GM12892 (cell line): ENCODE measurements at regions not wholly inside any gene's neighbourhood (a gene's known extent, or its start where the extent isn't known, plus 50 kb on each side); places are given as distances from the start of the nearest gene placed in this dataset.
A peak's percentile ranks its signal among the peaks of the same experiment; 100 is the strongest.

Experiments used
- DNase-seq: peaks from one replicate; pipeline ENCODE4 v3.0.0; 2011; ENCODE audit not compliant: insufficient read length
- FAIRE-seq: peaks from 2 replicates; lab custom pipeline; 2011; peaks lifted over from hg19 to GRCh38; lab: Jason Lieb, UNC
- POLR2A ChIP-seq: IDR thresholded peaks from 2 replicates; pipeline ENCODE4 v1.6.1; 2011; ENCODE audit warnings: low read depth, low read length, control low read depth
- POLR2AphosphoS5 ChIP-seq: IDR thresholded peaks from 2 replicates; pipeline ENCODE4 v1.6.1; 2011; ENCODE audit warnings: low read depth, low read length, control low read depth
- TAF1 ChIP-seq: IDR thresholded peaks from 2 replicates; pipeline ENCODE4 v1.6.1; 2011; ENCODE audit warnings: low read depth, mild to moderate bottlenecking, control low read depth, low read length, borderline replicate concordance

- DNase-seq: no peak
- no peak for TF ChIP-seq POLR2AphosphoS5
- no peak for TF ChIP-seq POLR2A
- no peak for TF ChIP-seq TAF1
- no peak for FAIRE-seq
Observed at GRCh38 chr6:95660544-95660943, 83.2 kb downstream of the MANEA start.

DNA sequence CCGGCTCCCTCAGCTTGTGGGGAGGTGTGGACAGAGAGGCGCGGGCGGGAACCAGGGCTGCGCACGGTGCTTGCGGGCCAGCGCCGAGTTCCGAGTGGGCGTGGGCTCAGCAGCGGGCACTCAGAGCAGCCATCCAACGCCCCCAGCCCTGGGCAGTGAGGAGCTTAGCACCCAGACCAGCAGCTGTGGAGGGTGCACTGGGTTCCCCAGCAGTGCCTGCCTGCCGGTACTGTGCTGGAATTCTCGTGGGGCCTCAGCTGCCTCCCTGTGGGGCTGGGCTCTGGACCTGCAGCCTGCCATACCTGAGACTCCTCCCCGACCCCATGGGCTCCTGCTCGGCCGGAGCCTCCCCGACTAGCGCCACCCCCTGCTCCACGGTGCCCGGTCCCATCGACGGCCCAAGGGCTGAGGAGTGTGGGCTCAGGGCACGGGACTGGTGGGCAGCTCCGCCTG lies 92.7 kb downstream of the MANEA start:
- FAIRE-seq: no peak
- TF ChIP-seq POLR2AphosphoS5 (no peak), TAF1 (no peak), POLR2A (no peak)
- no peak for DNase-seq

- DNase-seq (no peak), FAIRE-seq (no peak)
- TF ChIP-seq TAF1: no peak
- TF ChIP-seq POLR2AphosphoS5: no peak
- no peak for TF ChIP-seq POLR2A
Observed at GRCh38 chr6:95676011-95676628, 98.8 kb downstream of the MANEA start.

DNA sequence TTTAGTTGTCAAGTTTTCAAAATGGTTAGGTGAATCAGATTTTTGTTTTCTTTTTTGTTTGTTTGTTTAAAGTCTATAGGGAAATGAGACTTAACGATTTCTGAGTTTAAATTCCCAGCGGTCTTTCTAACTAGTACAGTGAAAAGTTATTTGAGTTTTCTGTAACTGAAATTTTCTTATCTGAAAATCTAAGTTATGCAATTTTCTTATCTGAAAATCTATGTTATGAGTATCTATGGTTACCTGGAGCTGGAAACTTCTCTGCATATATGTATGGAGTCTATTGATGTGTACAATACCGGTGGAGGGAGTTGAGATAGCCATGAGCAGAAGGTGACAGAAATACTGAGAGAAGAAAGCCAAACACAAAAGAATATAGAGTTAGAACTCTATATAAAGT lies 102.6 kb downstream of the MANEA start:
- DNase-seq (no peak), FAIRE-seq (no peak)
- TF ChIP-seq POLR2AphosphoS5 (no peak), POLR2A (no peak), TAF1 (no peak)

DNA sequence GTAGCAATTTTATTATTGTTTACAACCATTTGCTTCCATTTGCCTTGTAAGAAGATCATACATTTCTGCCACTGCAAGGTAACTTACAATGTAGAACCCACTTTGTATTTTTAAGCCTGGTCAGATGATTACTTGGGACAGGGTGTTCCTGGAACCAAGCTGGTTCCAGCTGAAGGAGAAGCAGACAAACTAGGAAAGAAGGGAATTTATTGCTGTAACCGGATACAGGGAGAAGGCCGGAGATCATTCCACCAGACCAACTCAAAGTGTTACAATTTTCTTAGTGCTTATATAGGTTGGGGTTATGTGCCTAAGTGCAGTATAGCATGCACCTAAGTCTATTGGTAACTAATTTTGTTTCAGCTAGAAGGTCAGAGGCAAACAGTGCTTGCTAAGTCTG lies 104.4 kb downstream of the MANEA start:
- DNase-seq (no peak), FAIRE-seq (no peak)
- TF ChIP-seq POLR2A: no peak

DNA sequence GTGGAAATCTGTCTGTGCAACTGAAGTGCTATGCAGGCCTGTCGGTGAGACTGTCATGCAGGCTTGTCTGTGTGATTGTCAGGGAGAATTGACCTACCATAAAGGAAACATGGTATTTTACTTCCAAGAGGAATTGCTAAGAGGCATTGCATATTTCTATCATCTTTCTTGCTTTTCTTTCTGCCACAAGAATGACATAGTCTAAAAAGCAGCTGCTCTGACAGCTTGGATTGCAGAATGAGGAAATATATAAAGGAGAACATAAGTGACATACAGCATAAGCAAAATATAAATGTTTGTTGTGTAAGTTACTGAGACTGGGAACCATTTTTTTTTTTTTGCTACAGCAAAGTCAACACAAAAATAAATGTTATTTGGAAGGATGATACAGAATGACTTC lies 105.1 kb downstream of the MANEA start:
- FAIRE-seq (no peak), DNase-seq (no peak)
- TF ChIP-seq TAF1 (no peak), POLR2AphosphoS5 (no peak), POLR2A (no peak)

DNA sequence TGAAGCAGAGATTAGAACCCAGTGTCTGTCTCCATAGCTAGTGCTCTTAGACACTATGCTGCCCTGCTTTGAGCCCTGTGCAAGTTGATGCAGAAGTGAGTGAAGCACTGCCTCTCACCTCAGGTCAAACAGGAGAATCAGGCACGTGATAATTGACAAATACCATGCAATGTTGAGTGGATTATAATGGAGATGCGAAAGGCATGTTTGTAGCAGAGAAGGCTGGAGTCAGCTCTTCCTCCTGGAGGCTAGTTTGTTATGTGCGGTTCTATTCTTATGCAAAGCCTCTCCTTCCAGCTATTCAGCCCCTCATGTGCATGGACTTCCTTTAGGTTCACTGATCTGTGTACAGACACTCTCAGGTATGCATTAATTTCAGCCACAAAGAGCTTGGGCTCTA lies 108.5 kb downstream of the MANEA start:
- DNase-seq (no peak), FAIRE-seq (peak; percentile 17)
- TF ChIP-seq POLR2AphosphoS5 (no peak), POLR2A (no peak), TAF1 (no peak)

GRCh38 chr6:95686272-95686671 lies 108.9 kb downstream of the MANEA start:
- no peak for FAIRE-seq

DNA sequence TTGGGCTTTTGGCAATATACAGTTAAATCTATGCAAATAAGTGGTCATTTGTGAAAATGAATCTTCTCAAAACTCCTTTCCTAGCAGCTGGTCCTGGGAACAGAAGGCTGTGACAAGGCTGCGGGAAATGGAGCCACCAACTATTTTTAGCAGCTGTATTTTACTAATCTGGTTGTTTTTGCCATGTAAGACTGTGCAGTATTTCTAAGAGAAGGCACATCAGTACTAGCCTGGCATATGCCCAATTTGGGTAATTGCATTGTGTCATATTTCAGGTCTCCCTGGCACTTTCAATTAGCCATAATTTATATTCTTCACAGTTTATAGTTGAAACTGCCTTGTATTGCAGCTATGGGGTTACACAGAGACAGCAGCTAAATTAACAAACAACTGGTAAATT lies 109.6 kb downstream of the MANEA start:
- TF ChIP-seq POLR2AphosphoS5 (no peak), POLR2A (no peak), TAF1 (no peak)
- DNase-seq (no peak), FAIRE-seq (no peak)

More at GRCh38 chr6:95686272-95686671, 108.9 kb downstream of the MANEA start:
- TF ChIP-seq POLR2A (no peak), TAF1 (no peak), POLR2AphosphoS5 (no peak)
- no peak for DNase-seq

DNA sequence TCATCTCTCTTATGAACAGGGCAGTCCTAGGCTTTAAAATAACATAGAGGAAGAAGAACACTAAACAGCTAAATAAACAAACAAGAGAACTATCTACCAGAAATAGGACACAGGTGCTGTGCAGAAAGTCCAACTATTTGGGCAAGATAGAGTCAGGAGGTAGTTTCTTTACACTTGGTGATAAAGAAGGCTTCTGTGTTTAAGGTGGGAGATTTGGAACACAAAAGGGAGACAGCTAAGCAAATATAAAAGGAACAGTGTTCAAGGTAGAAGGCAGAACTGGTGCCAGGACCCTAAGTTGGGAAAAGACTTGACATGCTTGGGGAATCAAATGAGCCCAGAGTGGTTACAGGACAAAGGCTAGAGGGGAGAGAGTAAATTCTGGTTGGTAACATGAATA lies 110.5 kb downstream of the MANEA start:
- no peak for TF ChIP-seq POLR2A
- no peak for TF ChIP-seq POLR2AphosphoS5
- no peak for TF ChIP-seq TAF1
- DNase-seq: no peak
- FAIRE-seq: no peak

GRCh38 chr6:95690328-95690727 lies 113.0 kb downstream of the MANEA start:
- FAIRE-seq (no peak), DNase-seq (no peak)
- TF ChIP-seq TAF1: no peak
- no peak for TF ChIP-seq POLR2A
- no peak for TF ChIP-seq POLR2AphosphoS5

DNA sequence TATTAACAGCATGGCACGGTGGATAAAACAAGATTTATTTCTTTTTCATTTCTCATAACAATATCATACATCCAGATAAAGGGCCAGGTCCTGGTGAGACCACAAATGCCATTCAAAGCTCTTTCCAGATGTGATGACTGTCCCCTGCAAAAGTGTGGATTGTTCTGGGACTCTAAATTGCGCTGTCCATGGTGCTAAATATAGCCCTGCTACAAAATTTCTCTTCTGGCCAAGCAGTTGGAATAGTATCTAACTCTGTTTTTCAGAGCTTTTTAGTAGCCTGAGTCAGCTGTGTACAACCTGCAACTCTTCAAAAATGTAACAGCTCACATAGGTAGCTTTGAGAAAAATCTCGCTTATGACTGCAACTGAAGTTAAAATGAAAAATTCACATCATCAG lies 115.8 kb downstream of the MANEA start:
- TF ChIP-seq POLR2A: no peak
- no peak for TF ChIP-seq TAF1
- no peak for TF ChIP-seq POLR2AphosphoS5
- no peak for DNase-seq
- no peak for FAIRE-seq

DNA sequence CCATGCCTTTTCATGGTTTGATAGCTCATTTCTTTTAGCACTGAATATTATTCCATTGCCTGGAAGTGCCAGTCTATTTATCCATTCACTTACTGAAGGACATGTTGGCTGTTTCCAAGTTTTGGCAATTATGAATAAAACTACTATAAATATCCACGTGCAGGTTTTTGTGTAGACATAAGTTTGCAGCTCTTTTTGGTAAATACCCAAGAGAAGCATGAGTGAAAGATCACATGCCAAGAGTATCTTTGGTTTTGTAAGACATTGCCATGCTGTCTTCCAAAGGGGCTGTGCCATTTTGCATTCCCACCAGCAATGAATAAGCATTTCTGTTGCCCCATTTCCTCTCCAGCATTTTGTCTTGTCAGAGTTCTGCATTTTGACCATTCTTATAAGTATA lies 120.9 kb downstream of the MANEA start:
- TF ChIP-seq POLR2A: no peak
- TF ChIP-seq POLR2AphosphoS5: no peak
- no peak for TF ChIP-seq TAF1
- no peak for FAIRE-seq

More for the DNA sequence above, 120.9 kb downstream of the MANEA start:
- no peak for DNase-seq
